ENCODE measurements at regions not wholly inside any gene's neighbourhood (a gene's known extent, or its start where the extent isn't known, plus 50 kb on each side); places are given as distances from the start of the nearest gene placed in this dataset.

DNA sequence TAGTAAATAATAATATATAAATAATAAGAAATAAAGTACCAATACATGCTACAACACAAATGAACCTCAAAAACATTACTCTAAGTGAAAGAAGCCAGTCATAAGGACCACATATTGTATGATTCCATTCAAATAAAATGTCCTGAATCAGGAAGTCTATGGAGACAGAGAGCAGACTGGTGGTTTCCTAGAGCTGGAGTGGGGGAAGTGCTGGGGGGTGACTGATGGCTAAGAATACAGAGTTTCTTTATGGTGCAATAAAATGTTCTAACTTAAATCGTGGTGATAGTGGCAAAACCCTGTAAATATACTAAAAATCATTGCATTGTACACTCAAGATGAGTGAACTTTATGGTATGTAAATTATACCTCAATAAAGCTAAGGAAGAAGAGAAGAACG lies 376.5 kb downstream of the BUD13 start:
- H3K27ac ChIP-seq: no peak overlapping the region
- H3K27me3 ChIP-seq: no peaks in the 10 kb centered on the region
- H3K4me3 ChIP-seq: no peak overlapping the region
- H3K4me1 ChIP-seq: peaks cover 0 to 14% (median 6%) of the 10 kb centered on the region in 4 donors
- TF ChIP-seq, protein P1, sequence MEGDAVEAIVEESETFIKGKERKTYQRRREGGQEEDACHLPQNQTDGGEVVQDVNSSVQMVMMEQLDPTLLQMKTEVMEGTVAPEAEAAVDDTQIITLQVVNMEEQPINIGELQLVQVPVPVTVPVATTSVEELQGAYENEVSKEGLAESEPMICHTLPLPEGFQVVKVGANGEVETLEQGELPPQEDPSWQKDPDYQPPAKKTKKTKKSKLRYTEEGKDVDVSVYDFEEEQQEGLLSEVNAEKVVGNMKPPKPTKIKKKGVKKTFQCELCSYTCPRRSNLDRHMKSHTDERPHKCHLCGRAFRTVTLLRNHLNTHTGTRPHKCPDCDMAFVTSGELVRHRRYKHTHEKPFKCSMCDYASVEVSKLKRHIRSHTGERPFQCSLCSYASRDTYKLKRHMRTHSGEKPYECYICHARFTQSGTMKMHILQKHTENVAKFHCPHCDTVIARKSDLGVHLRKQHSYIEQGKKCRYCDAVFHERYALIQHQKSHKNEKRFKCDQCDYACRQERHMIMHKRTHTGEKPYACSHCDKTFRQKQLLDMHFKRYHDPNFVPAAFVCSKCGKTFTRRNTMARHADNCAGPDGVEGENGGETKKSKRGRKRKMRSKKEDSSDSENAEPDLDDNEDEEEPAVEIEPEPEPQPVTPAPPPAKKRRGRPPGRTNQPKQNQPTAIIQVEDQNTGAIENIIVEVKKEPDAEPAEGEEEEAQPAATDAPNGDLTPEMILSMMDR (IDR thresholded peaks at IDR 0.05): no peak
- no peak for TF ChIP-seq POLR2A (IDR thresholded peaks at IDR 0.05)
- no peak for TF ChIP-seq EP300 (IDR thresholded peaks at IDR 0.05)
- H3K36me3 ChIP-seq: no peaks in the 10 kb centered on the region
- no peak for DNase-seq (ENCODE audit: low spot score in 2 of 2)
- WGBS, 2 donors: 33 to 35% methylated on average over 2 of the region's 2 CpGs
- peaks cover 0 to 20% (median 0%) of the 10 kb centered on the region in 4 donors for H3K9me3 ChIP-seq

DNA sequence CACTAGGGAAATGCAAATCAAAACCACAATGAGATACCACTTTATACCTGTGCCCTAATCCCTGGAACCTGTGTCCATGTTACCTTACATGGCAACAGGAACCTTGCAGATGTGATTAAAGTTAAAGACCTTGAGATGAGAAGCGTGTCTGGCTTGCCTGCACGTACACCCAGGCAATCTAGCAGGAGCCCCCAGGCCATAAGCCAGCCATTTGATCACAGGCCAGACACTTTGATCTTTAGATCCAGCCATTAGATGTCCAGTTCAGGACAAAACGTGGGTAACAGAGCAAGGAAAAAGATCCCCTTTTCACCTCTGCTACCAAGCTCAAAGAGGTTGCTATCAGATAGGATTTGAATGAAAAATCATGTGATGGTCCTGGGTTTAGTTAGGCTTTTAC lies 378.8 kb downstream of the BUD13 start:
- no peak overlapping the region for H3K27ac ChIP-seq
- peaks cover 0 to 14% (median 6%) of the 10 kb centered on the region in 4 donors for H3K4me1 ChIP-seq
- DNase-seq (ENCODE audit: low spot score in 2 of 2): no peak
- WGBS, 2 donors: 50 to 64% methylated on average over 3 of the region's 3 CpGs
- no peak overlapping the region for H3K4me3 ChIP-seq
- no peaks in the 10 kb centered on the region for H3K27me3 ChIP-seq
- H3K36me3 ChIP-seq: no peaks in the 10 kb centered on the region
- TF ChIP-seq, protein P1 (IDR thresholded peaks at IDR 0.05): no peak
- TF ChIP-seq POLR2A (IDR thresholded peaks at IDR 0.05): no peak
- peaks cover 0 to 20% (median 0%) of the 10 kb centered on the region in 4 donors for H3K9me3 ChIP-seq

DNA sequence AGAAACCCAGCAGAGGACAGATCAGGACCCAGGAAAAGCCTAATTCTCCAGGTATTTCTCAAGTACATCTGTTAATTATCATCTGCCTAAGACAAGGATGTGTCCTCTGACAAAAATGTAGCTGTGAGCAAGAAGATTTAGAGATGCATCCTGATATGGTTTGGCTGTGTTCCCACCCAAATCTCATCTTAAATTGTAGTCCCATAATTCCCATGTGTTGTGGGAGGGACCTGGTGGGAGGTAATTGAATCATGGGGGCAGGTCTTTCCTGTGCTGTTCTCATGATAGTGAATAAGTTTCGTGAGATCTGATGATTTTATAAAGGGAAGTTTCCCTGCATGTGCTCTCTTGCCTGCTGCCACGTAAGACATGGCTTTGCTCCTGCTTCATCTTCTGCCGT lies 381.8 kb downstream of the BUD13 start:
- TF ChIP-seq EP300 (IDR thresholded peaks at IDR 0.05) (no peak), POLR2A (IDR thresholded peaks at IDR 0.05) (no peak)
- TF ChIP-seq, protein P1 (IDR thresholded peaks at IDR 0.05): no peak
- Histone ChIP-seq H3K36me3 (no peaks in the 10 kb centered on the region), H3K27me3 (no peaks in the 10 kb centered on the region), H3K4me3 (no peak overlapping the region), H3K9me3 (peaks cover 0 to 20% (median 0%) of the 10 kb centered on the region in 4 donors), H3K4me1 (no peaks in the 10 kb centered on the region), H3K27ac (no peak overlapping the region)
- DNase-seq (ENCODE audit: low spot score in 2 of 2): no peak
- WGBS, 2 donors: 47 to 72% methylated on average over 3 of the region's 3 CpGs

DNA sequence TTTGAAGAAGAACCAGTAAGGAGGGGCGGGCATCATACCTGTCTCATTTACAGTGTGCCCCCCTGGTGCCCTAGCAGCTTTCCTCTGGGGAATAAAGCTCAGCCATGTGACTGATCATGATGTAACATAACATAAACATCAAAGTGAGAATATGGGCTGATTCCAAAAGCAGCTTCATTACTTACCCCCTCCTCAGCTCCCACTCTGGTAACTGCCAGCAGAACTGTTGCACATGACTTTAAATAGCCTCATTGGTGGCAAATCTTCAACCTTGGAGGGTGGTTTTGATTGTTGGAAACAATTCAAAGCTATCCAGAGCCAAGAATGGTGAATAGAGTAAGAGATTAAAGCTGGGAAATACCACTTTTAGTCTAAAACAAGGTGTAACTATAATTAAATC lies 384.6 kb downstream of the BUD13 start:
- Histone ChIP-seq H3K27me3 (no peaks in the 10 kb centered on the region), H3K4me1 (no peaks in the 10 kb centered on the region), H3K9me3 (peaks cover 0 to 1% (median 0%) of the 10 kb centered on the region in 4 donors), H3K36me3 (no peaks in the 10 kb centered on the region), H3K4me3 (no peak overlapping the region), H3K27ac (no peak overlapping the region)
- TF ChIP-seq POLR2A (IDR thresholded peaks at IDR 0.05) (no peak), EP300 (IDR thresholded peaks at IDR 0.05) (no peak)
- TF ChIP-seq, protein P1 (IDR thresholded peaks at IDR 0.05): no peak
- WGBS, 2 donors: 88% methylated on average over 1 of the region's 1 CpG
- no peak for DNase-seq (ENCODE audit: low spot score in 2 of 2)

DNA sequence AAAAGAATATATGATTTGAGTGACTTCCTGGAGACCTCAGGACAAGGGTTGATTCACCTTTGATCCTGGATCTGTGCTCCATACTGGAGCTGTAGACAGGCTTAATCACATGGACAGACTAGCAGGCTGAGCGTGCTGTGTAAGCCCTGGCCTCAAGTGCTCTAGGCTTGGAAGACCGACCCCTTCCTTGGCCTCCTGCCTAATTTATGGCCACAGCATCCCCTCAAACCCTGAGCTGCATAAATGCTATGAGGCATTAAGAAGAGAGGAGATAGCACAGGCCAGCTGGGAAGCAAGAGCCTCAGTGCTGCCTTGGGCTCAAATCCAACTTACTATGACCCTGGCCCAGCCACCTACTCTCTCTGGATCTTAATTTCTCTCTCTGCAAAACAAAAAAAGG lies 385.1 kb downstream of the BUD13 start:
- Histone ChIP-seq H3K27ac (no peak overlapping the region), H3K27me3 (no peaks in the 10 kb centered on the region), H3K36me3 (no peaks in the 10 kb centered on the region), H3K4me3 (no peak overlapping the region), H3K4me1 (no peaks in the 10 kb centered on the region), H3K9me3 (no peaks in the 10 kb centered on the region)
- no peak for DNase-seq (ENCODE audit: low spot score in 2 of 2)
- TF ChIP-seq EP300 (IDR thresholded peaks at IDR 0.05) (no peak), POLR2A (IDR thresholded peaks at IDR 0.05) (no peak)
- TF ChIP-seq, protein P1 (IDR thresholded peaks at IDR 0.05): no peak
- WGBS, 2 donors: 47 to 54% methylated on average over 2 of the region's 2 CpGs
